ENCODE measurements at regions not wholly inside any gene's neighbourhood (a gene's known extent, or its start where the extent isn't known, plus 50 kb on each side); places are given as distances from the start of the nearest gene placed in this dataset.

DNA sequence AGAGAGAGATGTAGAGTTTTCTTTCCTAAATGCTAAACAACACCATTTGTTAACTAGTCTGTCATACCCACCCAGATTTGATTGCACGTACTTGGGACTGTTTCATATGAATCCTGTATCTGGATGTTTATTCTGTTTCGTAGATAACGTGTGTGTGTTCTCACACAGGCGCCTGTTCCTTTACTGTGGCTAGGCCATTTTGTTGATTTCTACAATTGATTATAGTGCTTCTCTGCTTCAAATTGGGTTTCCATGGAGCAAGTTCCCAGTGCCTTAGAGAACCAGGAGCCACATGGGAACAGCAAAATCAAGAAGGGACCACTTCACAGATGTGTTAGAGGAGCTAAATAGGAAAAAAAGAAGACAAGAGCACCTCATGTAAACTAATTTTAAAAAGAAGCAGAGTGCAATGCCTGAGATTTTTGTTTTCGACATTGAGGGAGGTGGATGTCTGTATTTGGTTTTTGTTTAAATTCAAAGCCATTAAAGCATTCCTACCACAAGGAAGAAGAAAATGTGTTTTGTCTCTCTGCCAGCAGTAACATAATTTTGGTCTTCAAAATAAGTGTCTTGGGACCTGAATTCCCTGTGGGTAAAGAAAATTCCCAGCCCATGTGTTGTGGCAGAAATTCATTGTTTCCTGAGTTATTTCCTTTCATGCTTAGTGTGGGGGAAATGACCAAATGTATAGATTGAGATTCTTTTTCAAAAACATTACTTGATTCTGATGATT is 424.0 kb upstream of the C2CD4B start:
- DNase-seq = peak; percentile 52

DNA sequence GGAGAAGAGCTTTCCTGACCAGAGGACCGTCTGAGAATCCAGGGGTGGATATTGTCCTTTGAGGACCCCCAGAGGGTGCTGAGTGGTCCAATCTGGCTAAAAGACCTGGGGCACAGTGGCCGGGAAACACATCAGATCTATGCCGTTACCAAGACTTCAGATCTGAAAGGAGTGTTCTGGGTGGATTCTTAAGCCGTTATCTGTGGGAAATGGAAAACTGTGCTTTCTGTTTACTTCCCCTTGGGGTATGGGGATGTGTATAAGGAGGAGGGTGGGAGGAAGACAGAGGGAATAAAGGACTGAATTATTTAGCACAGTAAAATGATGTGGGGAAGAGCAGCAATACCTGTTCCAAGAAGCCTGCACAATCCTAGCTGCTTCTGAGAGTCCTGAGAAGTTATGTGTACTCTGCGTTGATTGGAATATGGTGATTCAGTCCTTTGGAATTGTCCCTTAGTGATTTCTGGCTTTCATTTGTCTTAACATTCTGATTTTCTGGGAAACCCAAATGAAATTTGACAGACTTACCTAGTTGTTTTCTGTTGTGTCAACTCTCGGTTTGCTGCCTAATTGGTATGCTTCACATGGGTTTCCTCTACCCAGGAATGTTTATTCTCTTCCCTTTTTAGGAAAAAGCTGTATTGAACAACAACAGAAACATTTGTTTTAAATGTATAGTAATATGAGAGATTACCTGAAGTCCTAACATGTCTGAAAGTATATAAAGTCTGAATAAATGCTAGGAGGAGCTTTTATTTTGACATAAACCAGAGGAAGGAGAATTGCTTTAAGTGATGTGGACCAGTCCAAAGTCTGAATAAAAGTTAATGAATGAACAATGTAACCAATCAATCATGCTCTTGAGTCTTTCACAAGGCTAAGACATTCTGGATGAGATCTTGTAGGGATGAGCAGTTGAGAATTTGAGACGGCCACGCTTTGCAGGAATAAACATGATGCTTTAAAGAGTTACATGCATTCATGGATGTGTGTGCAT is 427.1 kb upstream of the C2CD4B start:
- DNase-seq = no peak

DNA sequence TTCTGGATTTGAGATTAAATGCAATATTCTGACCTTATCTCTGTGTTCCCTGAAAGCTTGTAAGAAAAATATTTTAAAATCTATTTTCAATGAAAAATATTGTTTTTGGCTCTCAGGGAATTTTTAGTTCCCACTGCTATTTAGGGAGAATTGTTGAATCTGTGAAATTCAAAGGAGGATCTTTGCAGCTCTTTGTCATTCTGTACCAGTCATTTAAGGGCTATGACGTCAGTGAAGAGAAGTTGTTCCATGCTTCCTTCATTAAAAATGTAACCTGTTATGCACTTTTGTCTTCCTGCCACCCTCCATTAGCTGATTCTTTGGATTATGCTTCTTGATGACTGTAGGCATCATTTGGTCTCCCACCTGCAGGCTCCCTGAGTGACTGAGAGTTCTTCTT is 427.8 kb upstream of the C2CD4B start:
- no peak for DNase-seq

DNA sequence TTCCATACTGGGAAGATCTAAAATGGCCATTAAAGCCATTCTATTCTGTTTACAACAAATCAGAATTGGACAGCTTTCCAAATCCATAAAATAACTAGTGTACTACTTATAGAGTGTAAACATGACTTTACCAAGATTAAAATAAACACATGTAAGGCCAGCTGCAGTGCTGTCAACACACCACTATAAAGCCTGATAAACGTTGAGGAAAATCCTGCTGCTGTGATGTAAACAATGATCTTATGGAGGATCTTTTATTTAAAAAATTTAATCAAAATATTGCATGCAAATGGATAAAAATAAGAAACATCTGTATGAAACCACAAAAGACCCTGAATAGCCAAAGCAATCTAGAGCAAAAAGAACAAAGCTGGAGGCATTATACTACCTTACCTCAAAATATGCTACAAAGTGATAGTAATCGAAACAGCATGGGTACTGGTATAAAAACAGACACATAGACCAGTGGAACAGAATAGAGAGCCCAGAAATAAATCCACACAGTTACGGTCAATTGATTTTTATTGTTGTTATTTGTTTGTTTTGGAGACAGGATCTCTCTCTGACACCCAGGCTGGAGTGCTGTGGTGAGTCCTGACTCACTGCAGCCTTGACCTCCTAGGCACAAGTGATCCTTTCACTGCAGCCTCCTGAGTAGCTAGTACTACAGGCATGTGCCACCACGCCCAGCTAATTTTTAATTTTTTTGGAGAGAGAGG is 428.8 kb upstream of the C2CD4B start:
- no peak for DNase-seq

DNA sequence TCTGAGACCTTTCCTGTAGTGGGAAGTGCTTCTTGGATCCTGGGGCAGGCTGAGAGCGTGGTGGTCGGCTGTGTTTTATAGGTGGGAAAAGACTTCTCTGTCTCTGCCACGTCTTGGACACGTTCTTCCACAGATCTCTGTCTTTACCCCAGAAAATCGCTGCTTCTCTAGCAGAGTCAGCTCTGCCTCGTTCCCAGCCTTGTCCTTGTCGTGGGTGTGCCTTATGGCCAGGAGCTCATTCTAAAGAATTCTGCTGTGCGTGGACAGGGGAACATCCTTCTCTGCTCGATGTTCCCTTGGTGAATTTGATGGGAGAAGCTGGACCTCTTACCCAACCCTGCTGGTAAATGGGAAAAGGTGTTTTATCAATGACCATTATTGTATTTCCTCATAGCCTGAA is 433.1 kb upstream of the C2CD4B start:
- no peak for DNase-seq

DNA sequence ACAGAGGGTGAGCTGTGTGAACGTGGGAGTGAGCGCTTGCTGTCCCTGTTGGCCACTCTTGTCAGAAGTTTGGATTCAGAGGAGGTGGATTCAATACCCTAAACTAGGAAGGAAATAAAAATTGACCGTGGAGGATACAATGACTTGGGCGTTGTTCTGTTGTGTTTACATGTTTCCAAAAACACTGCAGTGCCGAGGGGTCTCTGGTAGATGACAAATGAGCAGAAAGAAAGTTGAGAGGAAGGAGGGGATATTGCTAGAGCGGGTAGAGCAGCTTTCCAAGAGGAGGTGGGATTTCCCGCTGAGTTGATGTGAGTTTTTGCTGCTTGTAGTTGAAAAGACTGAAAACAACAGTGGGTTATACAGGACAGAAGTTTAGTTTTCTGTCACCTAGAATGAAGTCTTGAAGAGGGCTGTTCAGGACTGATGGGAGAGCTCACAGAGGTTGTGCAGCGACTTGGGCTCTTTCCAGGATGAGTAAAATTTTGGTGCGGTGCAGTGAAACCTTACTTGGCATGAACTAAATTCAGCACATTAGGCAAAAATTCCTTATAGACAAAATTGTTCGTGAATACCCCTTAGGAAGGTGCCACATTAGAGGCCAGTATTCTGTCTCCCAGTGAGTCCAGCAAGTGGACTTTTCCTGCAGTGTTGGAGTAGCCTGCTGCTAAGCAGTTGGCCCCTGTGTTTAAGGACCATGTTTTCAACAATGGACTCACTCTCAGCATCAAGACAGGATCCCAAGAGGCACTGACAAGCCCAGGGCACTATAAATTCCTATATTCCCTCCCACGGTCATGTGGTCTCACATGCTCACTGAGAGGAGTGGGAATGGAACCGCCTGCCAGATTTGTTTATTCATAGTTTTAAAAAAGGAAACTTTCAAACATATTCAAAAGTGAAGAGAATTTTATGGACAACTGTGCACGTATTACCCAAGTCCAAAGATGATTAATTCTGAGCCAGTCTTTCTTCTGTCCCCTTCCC is 435.0 kb upstream of the C2CD4B start:
- no peak for DNase-seq

DNA sequence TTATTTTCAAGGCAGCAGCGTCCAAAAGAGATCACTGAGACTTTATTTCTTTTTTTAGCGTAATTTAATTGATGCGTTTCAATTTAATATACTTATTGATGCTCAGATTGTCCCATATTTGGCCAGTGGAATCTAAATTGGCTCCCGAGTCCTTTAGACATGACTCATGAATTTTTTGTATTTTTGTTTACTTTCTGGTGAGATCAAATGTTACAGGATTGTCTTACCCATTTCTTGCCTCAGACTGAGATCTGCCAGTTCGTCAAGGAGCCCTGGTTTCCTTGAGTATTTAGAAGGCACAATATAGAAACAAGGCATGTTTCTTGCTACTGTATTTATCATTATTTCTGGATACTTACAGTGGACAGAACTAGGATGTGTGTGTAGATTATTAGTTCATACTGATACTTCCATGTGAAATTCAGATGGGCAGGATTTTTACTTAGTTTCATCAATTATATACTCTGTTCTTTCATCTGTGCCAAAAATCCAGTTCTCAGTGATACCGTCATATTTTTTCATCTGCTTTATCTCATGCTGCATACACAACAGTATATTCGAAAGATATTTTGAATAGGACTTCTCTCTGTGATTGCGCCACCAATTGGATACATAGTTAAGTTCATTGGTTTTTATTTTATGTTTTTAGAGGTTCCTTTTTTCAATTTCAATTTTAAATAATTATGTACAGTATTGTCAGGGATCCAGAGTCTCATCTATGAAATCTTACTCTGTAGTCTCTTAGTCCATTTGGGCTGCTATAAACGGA is 436.9 kb upstream of the C2CD4B start:
- no peak for DNase-seq

DNA sequence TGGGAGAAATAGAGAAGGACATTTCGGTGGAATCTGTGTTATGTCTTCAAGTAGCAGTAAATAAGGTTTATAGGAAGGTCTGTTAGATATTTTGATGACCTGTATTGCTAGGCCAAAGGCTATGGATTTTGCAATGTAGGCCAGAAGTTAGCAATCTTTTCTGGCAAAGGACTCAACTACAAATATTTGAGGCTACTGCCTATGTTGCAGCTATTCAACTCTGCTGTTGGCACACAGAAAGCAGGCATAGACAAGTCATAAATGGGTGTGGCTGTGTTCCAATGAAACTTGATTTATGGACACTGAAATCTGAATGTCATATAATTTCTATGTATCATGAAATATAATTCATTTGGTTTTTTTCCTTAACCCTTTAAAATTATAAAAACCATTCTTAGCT is 438.7 kb upstream of the C2CD4B start:
- DNase-seq = no peak

DNA sequence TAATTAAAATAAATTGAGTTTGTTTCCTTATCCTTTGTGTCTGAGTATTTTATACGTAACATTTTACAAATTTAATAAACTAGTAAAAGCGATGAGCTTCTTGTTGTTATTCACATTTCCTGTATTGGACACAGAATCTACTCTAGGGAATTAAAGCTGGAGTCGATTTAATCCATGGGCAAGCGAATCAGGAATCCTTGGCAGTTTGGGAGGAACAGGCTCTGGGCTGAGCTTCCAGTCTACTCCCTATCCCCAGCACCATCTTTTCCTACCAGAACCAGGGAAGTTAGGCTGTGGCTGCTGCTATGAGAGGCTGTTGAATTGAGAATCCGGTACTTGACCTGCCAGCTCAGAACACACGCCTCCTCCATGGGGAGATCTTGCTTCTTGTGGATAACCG is 437.3 kb upstream of the TPM1 start:
- DNase-seq = no peak

DNA sequence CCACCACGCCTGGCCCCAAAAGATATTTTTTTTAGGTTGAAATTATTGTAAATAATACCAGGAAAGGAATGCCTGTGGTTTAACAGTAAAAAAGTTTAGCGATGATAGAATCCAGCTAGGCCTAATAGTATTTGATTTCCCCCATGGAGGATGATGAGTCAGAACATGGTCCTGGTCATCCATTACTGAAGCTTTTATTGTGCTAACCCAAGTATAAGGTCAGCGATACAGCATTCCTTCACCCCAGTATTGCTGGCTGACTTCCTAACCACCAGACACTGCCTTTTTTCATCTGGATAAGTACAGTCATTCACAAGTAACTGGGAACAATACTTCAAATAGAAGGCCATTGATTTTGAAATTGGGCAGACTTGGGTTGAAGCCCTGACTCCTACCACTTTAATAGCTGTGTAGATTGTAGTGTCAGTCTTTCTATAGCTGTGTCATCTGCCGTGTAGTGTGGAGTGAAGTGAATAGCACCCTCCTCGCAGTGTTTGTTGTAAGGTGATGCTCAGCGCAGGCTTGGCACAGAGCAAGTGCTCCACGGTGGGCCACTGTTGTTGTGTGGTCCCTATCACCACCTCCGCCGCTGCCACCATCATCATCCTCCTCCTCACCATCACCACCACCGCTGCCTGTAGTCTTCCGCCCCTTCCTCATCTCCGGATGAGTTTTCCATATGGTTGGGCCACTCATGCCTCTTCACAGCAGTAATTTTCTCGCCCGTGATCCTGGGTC is 436.0 kb upstream of the TPM1 start:
- no peak for DNase-seq

DNA sequence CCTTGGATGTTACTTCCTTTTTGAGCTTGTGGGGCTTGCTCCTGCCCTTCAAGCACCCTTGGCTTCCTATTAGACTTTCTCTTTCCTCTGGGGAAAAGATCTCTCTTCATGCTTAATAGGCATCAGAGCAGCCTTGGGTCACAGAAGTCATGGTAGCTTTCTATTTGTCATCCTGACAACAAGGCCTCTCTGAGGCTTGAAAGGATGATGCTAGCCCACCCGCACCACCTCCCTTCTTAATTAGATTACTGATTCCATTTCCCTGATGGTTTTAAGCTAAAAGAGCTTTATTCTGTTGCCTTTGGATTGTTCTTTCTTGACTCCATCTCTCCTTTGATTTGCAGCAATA is 435.5 kb upstream of the TPM1 start:
- no peak for DNase-seq

DNA sequence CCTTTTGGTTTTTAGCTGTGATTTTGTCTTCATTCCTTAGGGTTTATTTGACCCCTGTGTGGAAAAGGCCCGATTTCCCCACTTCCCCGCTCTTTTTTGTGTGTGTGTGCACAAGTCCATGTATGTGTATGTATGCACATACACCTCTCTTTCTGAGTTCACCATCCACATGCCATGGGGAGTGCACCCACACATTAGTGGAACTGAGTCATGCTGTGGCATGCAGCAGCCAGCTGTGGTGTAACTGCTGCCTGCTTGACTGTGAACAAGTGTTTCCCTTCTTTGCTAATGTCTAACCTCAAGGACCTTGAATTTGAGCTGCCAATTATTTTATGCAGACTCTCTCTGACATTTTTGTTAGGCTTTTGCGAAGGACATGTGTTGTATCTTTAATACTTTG is 434.9 kb upstream of the TPM1 start:
- no peak for DNase-seq

DNA sequence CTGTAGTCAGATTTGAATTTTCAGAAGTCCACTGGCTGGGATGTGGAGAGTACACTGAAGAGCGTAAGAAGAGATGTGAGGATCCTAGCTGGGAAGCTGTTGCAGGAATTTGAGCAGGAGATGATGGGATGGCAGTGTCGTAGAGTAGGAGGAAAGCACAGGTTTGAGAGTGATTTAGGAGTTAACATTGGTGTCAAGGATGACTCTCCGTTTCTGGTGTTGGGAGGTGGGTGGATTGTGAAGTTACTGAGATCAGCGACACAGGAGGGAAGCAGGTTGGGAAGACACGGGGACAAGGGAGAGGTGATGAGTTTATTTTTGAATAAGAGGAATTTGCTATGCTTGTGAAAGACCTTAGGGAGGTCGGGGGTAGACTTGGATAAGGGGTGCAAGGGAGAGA is 434.2 kb upstream of the TPM1 start:
- DNase-seq = no peak

DNA sequence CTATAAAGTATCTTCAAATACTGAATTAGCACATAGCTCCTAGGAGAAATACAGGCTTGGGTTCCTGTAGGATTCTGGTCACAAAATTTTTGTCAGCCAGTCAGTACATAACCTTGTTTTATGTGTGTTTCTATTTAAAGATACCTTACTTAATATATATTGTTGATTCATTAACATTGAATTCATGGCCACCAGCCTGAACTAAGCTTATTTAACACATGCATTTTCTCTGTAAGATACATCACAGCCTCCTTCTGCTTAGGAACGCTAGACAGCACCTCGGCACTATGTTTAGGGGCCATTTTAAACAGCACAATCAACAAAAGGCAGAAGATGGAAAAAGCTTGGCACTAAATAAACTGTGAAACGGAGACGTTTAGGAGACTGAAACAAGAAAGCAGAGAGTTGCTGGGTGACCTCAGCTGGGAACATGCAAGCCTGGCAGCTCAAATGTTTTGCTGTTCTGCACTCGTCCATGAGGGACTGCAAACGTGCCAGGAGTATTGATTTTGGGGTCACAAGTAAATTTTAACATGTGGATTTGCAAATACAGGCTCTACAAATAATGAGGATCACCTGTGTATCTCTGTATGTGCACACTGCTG is 432.2 kb upstream of the TPM1 start:
- no peak for DNase-seq

DNA sequence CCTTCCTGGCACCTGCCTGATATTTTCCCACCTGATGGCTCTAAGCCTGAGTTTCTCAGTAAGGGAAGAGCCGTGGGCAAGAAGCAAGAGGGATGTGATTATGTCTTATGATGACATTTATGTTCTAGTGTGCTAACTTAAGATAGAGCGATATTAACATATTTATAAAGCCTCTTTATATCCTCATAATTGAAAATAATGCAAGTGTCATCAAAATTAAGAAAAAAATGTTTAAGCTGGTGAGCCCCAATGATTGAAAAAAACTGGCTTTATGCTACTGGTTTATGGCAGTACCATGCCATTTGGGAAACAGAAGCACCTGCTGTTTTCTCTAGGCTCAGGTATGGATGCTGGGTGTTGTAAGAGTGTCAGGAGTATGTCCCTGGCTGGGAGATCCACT is 431.5 kb upstream of the TPM1 start:
- DNase-seq = no peak

DNA sequence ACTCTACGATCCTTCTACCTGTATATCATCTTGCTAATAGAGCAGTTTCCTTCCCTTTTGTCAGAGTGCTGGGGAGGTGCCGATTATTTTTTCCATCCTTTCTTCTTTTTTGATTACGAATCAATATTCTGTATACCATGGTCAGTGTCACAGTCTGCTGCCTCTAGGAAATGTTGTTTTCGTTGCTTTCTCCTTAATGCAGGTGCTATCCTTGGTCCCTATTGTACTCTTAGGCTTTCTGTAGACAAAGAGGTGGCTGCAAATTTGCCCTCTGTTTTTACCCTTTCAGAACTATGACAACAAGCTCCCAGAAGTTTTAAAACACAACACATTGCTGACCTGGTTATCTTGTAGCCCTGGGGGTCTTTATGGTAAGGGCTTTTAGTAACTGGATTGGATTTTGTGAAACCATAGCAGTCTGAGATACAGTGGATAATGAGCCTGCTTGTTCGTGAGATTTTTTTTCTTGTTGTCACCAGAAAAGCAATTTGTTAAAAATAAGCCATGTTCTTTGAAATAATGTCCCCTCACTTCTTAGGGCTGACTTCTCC is 430.3 kb upstream of the TPM1 start:
- no peak for DNase-seq

DNA sequence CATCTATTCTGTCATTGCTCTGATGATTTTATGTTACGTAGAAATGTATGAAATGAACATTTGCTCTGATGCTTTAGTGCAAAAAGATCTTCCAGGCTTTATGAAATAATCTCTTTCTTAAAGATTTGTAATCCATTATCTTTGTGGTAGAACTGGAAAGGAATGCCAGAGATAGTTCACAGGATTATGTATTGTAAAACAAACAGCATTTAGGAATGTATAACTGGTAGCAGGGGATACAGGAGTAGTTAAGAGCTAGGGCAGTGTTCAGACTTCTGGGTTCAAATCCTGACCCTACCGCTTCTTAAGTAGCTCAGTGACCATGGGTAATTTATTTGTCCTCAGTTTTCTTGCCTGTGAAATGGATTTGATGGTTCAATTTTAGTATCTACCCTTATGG is 429.8 kb upstream of the TPM1 start:
- no peak for DNase-seq

DNA sequence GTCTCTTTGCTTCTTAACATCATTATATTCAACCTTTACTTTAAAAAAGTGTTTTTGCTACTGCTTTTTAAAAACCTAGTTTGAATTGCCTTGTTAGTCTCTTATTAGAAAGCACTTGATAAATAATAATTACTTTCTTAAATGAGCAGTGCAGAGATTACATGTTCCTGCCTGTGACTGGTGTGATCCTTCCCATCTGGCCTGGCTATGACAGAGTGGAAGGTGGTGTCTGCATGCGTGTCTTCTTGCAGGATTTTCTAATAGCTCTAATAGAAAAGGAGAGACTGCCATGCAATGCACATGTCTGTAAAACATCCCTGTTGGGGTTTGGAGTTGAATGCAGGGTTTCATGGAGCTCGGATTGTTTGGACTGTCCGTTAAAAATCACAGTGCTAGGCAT is 425.8 kb upstream of the TPM1 start:
- no peak for DNase-seq

DNA sequence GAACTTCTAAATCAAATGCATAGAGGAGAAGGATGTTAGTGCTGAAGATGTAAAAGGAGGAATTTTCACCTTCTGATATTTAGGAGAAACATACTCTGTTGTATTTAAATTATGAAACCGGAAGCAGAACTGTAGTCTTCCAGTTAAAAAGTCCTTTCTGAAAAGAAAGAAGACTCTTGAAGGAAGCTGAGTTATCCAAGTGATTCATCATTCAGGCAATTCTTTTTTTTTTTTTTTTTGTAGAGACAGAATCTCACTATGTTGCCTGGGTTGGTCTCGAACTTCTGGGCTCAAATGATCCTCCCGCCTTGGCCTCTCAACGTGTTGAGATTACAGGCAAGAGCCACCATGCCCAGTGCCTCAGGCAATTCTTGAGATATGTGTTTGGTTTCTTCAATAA is 424.8 kb upstream of the TPM1 start:
- no peak for DNase-seq

DNA sequence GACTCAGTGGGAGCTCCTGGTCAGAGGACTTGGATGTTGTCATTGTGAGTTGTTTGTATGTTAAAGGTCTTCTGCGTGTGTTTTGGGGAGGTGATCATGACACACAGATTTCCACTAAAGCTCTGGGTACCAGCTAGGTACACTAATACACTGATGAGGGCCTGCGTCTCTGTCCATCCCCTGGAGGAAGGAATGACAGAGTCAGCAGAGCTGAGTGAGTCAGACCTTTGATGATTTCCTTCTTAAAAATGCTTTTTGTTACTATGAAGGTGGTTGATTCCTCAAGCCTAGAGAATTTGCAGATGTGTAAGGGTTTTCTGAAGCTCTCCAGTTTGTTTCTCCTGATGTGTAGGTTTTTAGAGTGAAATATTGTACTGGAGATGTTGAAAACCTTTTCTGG is 424.1 kb upstream of the TPM1 start:
- DNase-seq = no peak
